GM21528 (cell line): ENCODE measurements at regions not wholly inside any gene's neighbourhood (a gene's known extent, or its start where the extent isn't known, plus 50 kb on each side); places are given as distances from the start of the nearest gene placed in this dataset.

Experiments used
- ATAC-seq: cut with Tn5 transposase; IDR thresholded peaks from one replicate; pipeline ENCODE4 v1.9.1; 2021; ENCODE audit warnings: mild to moderate bottlenecking, moderate library complexity; ENCODE audit not compliant: unreplicated experiment, low FRiP score

DNA sequence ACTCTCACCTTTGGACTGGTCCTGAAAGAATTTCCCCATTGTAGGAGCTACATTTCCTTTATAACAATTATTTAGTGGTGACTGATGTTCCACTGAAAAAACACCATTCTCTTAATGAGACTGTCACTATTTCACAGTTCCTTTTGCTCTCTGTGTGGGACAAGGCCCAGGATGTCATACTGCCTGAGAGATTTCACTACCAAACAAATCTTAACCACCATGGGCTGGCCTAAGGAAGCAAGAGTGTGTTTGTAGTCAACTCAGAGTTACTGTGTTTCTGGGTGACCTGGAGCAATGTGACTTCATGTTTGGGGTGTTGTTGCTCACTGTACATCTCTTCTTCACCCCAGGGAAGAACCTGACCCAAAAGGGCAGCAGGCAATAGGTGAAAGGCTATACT lies 50.1 kb upstream of the ZNF608 start:
- ATAC-seq = no peak

DNA sequence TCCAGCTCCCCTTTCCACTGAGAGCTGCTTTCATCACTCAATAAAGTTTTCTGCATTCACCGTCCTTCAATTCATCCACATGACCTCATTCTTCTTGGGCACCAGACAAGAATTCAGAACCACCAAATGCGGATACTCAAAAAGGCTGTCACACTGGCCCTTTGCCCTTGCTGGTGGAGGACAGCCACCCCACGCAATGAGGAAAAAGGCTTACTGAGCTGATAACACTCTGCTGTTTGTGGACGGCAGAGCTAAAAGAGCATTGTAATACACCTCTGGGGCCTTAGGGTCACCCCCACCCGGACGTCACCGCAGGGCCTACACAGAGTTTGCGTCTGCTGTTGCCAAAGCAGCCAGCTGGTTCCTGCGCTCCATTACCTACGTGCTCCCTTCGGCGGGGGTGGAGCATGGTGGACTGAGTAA lies 51.2 kb upstream of the ZNF608 start:
- no peak for ATAC-seq

DNA sequence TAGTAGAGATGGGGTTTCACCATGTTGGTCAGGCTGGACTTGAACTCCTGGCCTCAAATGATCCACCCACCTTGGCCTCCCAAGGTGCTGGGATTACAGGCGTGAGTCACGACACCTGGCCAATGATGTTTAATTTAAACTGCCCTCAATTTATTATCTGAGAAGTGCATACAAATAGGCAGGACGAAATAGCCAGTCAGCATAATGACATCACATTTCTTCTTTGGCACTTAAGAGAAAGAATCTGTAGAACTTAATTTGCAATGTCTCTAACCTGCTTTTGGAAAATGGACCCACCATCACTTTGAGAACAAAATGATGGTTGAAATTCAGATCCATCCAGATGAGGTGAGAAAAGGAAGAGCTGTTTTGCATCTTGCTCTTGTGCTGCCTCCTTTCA lies 52.5 kb upstream of the ZNF608 start:
- ATAC-seq = no peak

DNA sequence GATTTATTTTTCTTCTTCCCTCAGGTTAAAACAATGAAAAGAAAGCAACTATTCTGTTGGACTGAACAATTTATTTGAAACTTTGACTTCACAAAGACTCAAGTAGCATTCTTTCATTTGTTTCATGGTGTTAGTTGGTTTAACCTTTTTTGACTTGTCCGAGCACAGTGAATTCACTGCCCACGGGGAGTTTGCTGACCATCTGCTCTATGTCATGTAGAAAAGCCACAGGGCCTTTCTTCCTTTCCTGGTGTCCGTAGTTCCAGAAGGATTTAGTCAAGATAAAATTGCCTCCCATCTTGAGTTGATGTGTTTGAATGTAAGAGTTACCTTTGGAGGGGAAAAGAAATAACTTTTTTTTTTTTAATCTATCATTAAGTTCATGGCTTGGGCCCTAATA lies 55.1 kb upstream of the ZNF608 start:
- ATAC-seq = no peak

DNA sequence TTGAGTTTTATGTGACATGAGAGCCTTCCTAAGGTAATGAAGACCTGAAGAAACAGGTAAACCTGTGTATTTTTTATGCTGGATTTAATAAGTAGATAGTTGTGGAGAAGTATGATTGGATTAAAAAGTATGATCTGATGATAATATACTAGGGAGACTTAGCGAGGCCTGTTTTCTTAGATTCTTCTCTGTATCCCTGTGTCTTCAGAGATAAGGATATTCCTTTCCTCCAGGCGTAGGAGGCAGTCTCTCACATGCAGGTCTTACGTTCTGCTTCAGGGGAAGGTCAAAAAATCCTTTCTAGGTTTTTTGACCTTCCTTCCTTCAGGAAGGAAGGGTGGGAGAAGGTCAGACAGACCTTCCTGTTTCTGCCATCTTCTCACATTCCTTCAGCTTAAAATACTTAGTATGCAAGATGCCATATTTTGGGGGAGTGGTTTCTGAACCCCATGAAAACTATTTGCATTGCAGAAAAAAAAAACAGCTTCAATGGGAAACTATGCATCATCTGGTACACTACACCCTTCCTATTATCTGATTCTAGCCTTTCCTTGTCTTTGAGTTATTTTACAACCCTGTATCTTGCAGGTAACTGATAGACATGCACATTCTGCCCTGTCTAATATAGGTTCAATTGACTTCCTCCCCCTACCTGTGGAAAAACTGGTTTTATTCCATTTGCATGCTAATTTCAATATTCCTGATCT lies 57.3 kb upstream of the ZNF608 start:
- no peak for ATAC-seq

DNA sequence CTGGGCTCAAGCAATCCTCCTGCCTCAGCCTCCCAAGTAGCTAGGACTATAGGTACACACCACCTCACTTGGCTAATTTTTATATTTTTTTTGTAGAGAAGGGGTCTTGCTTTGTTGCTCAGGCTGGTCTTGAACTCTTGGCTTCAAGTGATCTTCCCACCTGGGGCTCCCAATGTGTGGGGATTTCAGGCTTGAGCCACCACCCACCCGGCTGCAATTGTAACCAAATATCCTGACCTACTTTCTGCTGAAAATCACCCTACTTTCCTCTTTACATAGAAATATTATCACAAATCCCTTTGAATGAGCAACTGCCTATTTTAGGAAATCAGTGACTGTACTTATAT lies 59.6 kb upstream of the ZNF608 start:
- no peak for ATAC-seq

DNA sequence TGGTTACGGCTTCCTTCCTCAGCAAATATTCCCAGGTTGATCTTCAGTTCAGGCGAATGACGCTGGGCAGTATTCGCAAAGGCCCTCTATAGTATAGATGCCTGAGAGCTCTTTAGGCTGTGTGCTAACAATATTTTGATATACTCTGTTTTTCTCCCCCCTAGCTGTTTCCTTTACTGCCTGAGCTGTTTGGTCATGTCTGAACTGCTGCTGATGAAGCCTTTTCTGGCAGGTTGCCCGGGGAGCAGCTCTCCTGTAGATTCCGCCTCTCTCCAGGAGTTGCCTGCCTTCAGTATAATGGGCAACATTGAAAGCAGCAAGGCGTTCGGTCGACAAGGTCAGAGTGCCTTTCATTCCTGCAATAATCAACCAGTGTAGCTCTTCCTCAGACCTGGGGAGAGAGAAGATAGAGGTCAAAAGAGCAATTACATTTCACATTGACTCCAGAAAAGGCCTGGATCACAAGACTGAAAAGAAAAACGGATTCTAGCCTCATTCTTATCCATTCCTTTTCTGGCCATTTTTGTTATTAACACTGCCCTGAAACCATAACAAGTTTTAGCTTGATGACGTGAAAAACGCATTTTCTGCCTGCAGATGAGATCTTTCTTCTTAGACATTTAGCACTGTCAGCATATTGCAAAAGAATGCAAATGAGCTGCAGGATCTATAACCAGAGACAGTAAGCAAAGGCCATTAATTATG lies 60.1 kb upstream of the ZNF608 start:
- ATAC-seq = no peak

DNA sequence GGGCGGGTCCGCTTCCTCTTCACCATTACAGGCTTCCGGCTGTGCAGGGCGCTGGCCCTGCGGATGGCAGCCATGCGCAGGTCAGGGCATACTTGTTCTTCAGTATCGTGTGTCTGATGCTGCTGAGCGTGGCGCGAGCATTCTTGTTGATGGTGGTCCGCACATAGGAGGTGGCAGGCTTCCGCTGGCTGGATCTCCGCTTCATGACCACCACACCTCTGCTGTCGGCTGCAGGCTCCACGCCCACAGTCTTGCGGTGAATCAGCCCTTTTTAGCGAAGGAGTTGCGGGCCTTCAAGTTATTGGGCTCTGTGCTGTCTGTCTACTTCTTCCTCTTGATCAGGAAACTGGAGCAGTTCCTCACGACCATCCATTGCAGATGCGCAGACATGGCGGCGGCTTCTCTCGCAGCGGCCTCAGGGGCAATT lies 62.4 kb upstream of the ZNF608 start:
- ATAC-seq = no peak

DNA sequence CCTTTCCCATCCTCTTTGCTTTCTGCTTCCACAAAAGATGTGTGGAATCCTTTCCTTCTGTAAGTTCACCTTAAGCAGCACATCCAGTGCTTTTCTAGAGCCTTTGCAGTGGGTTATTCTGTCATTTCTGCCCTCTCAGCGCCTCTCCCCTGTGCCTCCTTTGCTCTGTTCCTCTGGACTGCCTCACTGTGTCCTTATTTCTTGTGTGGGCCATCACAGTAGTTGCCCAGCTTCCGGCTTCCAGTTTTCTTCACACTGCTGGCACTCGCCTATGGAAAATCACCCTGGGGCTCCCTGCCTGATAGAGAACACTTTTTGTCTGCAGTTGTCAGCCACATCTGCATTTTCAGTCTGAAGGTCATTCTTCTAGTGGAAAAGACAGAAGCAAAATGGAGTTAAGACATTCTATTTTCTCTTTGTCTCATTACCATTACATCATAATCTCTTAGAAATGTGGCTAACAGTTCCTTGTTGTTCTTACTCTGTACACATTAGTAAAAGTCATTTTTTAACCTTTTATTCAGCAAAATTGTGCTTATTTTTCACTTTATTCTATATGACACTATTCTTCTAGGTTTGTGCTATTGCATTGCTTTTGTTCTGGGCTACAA lies 64.1 kb upstream of the ZNF608 start:
- ATAC-seq = no peak

DNA sequence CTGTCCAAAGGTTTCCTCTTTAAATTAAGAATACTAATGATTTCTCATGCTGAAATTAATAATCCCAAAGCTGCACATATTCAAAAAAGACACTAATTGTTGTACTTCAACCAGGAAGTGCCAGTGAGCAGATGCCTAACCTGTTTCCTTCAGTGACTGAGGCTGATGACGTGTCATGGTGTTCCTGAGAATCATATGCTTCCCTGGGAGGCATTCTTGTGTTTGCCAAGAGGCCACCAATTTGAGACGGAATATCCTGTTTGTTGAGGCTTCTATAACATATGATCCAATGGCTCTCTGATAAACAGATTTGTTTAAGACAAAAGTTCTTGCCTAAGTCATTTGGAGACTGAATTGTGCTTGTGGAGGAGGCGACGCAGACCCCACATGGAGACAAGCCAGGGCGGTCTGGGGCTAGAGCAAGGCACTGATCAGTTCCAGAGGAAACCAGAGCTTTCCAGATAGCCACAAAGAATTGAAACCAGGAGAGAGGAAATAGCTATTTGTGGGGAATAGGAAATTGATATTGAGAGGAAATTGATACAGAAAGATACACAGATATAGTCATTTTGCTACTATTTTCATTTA lies 66.4 kb upstream of the ZNF608 start:
- ATAC-seq = no peak

DNA sequence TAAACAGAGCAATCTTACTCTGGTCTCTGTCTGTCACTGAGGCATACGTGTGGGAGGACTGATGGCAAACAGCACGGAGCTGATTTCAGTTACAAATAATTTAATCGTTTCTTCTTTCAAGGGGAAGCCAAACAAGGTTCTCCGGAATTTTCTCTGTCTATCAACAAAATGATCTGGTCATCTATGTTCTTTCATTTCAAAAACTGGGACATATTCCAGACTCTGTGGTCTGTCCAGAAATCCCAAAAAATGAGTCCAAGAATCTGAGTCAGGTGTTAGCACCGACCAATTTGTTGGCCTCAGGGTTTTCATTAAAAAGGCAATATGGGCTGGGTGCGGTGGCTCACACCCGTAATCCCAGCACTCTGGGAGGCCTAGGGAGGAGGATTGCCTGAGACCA lies 69.9 kb upstream of the ZNF608 start:
- no peak for ATAC-seq

DNA sequence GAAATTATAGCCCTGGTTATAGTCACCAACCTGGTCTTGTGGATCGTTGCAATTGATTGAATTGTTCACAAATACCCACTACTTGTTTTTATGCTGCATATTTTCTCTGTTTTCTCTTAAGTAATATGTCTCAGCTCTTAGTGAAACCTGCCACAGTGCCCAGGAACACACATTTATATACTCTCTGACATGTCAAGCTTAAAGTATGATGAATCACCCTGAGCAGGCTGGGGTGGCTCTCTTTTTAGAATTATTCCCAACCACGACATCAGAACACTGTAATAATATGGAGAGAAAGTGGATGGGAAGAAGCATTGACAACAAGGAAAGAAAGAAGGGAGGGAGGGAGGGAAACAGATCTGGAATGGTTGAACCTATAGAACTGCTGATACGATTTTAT lies 72.8 kb upstream of the ZNF608 start:
- ATAC-seq = no peak

DNA sequence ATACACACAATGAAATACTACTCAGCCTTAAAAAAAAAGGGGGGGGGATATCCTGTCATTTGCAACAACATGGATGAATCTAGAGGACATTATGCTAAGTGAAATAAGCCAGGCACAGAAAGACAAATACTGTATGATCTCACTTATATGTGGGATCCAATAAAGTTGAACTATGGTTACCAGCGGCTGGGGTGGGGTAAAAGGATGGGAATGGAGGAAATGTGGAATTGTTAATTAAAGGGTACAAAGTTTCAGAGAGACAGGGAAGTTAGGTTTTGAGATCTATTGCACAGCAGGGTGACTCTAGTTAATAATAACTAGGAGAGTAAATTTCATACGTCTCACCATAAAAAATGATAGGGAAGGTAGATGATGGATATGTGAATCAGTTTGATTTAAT lies 76.2 kb upstream of the ZNF608 start:
- no peak for ATAC-seq

DNA sequence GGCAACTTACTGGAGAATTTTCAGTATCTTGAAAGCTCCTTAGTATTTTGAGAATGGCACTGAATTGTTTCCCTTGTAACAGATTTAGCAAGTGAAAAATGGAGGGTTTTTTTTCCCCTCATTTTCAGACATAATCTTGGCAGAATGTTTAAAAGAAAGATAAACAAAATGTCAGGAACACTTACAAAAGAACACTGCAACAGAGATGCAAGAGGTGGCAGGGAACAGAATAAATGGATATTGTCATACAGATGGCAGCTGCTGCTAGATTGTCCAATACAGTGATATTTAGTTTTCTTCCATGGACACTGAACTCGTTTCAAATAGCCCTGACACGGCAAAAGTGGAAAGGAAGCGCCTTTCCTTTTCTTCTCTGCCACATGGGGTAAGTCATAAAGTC lies 76.9 kb upstream of the ZNF608 start:
- ATAC-seq = no peak

DNA sequence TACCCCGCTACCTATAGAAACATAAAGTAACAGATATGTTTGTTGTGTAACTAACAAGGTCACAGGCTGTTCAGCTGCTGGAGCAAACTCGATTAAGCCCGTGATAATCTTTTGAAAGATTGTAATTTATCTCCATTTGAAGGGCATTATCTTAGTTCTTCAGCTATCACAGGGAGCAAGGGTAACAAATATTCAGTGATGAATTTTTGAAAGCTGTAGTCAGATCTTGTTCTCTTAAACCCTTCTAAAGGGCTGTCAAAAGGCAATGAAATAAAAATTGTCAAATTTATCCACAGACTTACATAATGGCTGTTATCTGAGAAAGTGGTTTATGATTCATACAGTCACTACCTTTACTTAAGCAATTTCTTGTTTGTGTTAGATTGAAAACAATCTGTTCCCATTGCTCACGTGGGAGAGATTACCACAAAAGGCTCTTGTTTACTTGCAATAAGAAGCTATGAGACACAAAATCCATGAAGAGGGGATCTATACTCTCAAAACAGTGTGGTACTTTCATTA lies 78.3 kb upstream of the ZNF608 start:
- ATAC-seq = no peak

DNA sequence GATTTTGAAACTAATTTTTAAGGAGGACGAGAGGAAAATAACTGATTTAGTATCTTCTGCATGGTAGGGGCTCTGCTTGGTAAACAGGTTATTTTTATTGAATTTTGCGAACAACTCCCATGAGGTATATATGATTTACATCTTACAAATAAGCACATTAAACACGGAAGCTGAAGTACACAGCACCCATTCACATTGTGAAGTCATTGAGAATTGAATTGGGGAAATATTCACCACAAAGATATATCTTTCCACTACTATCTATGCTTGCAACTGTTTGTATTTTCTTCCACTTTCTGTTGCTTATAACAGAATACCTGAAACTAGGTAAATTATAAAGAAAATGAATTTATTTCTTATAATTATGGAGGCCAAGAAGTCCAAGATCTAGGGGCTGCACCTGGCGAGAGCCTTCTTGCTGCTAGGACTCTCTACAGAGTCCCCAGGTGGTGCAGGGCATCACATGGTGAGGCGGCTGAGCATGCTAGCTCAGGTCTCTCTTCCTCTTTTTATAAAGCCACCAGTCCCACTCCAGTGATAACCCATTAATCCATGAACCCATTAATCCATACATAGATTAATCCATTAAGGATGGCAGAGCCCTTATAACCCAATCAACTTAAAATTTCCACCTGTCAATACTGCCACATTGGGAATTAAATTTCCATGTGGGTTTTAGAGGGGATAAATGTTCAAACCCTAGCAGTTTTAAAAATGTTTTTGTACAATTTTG lies 79.0 kb upstream of the ZNF608 start:
- ATAC-seq = peak; percentile 92

DNA sequence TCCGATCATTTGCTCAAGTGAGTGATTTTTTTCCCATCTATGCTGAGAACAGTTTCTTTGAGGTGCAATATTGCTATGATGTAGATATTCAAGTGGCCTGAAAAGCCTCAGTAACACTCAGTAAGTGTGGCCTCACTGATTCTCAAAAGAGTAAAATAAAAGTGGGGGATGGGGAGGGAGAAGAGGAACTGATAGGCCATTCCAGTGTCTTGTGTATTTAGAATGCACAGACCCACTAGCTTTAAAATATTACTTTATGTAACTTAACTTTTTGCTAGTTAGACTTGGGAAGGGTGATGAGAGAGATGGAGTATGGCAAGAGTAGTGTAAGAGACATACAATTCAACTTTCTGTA lies 79.5 kb upstream of the ZNF608 start:
- ATAC-seq = peak; percentile 28

DNA sequence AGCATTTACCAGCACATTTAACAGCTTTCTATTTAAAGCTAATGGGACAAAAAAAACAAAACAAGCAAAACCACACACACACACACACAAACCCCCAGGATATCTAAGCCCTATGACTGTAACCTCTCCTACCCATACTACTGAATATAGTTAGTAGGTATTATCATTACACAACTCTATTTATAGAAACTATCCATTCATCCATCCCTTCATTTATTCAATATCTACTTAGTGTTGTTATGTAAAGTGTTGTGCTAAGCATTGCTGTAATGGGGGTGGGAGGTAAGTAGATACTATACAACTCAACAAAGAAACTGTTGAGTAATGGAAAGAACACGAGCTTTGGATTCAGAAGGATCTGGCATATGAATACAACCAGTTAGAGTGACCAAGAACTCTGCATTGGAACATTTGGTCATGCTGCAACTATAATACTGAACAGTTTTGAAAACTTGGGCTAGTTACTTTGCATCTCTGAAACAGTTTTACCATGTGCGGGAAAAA lies 82.3 kb upstream of the ZNF608 start:
- no peak for ATAC-seq

DNA sequence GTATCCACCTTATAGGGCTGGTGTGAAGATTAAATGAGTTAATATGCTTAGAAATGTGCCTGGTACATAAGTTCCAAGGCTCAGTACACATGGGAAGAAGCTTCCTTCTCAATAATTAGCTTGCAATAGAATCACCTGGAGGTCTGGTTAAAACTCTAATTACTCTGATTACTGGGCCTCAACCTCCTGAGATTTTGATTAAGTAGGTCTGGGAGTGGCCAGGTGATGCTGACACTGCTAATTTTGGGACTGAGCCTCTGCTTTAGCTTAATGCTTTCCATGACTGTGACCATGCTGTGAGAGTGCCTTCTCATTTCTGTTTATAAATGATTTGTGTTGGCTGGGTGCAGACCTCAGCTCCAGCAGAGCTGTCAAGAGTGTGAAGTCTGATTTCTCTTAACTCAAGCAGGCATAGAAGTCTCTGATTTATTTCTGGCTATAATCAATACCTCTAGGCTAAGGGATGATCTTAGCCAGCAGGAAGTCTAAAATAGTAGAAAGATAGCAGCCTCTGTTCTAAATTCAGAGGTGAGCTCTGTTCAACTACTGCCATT lies 85.3 kb upstream of the ZNF608 start:
- ATAC-seq = no peak

DNA sequence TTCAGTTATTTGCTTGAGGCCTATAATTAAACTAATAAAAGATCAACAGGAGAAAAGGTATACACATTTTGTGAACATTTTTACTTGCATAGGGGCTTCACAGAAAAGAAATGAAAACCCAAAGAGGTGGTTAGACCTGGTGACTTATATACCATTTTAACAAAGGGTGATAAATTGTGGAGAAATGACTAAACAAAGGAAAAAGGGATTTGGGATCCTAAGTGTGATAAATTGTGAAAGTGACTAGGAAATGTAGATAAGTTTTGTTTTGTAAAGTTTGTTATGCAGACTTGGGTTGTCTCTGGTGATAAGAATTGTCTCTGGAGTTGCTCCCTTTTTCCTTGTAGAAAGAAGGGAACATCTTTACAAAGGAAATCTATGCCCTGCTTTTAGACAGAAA lies 86.1 kb upstream of the ZNF608 start:
- ATAC-seq = no peak
